Putamen (tissue), 1 donor: ENCODE measurements at regions not wholly inside any gene's neighbourhood (a gene's known extent, or its start where the extent isn't known, plus 50 kb on each side); places are given as distances from the start of the nearest gene placed in this dataset.
A peak's percentile ranks its signal among the peaks of the same experiment; 100 is the strongest.
"Not testable (repeated sequence)": the region's sequence is repeated elsewhere in the genome, so short reads cannot be mapped to it uniquely, and the experiment has no call there.

Experiments used
- DNase-seq: peaks from one replicate; pipeline ENCODE4 v3.0.0-alpha.2; 2016; ENCODE audit warnings: low spot score

GRCh38 chr9:33623658-33624586 lies 99.9 kb downstream of the ANKRD18B start:
- peak; percentile 60 for DNase-seq

DNA sequence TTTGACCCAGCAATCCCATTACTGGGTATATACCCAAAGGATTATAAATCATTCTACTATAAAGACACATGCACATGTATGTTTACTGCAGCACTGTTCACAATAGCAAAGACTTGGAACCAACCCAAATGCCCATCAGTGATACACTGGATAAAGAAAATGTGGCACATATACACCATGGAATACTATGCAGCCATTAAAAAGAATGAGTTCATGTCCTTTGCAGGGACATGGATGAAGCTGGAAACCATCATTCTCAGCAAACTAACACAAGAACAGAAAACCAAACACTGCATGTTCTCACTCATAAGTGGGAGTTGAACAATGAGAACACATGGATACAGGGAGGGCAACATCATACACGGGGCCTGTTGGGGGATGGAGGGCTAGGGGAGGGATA lies 104.3 kb downstream of the ANKRD18B start:
- DNase-seq: not testable (repeated sequence)

- no peak for DNase-seq
These were observed 104.9 kb downstream of the ANKRD18B start for GRCh38 chr9:33628865-33629410.

- DNase-seq: no peak
These were observed 109.6 kb downstream of the ANKRD18B start for GRCh38 chr9:33633636-33634035.

- no peak for DNase-seq
These were observed 113.8 kb downstream of the ANKRD18B start for GRCh38 chr9:33637881-33638280.

DNA sequence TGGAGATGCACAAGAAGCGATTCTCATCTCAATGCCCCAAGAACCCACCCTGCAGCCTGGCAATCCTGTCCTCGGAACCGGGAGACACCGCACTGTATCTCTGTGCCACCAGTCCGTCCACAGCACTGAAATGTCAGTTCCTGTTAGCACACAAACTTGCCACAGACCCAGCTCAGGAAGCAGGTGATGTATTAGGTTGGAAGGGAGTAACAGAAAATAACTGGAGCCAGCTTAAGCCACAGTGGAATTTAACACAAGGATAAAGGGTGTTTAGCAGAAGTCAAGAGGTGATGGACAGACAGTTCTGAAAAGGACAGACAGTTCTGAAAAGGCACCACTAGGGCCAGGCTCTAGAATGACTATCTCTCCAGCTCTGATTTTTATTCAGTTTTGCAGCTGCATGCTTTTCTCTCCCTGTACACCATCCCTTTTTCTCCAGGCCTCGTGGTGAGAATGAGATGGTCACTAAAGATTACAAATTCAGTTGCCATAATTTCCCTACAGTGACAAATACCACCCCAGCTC lies 114.4 kb downstream of the ANKRD18B start:
- DNase-seq: no peak

DNA sequence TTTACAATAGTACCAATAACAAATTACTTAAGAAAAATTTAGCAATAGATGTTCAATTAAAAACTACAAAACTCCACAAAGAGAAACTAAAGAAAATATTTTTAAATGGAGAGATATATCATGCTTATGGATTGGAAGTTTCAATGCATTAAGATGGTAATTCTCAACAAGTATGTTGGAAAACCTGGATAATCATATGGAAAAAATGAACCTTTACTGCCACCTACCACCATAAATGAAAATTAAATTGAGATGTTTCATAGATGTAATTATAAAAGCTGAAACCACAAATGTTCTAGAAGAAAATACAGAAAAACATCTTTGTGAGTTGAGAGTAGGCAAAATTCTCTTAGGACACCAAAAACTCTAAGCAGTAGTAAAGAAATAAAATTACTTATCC lies 121.7 kb downstream of the ANKRD18B start:
- no peak for DNase-seq

- DNase-seq: no peak
These were observed 125.4 kb downstream of the ANKRD18B start for GRCh38 chr9:33649463-33649862.

GRCh38 chr9:33651125-33651524 lies 127.1 kb downstream of the ANKRD18B start:
- no peak for DNase-seq

GRCh38 chr9:33659921-33660320 lies 135.4 kb upstream of the PRSS3 start:
- no peak for DNase-seq

GRCh38 chr9:33660772-33661171 lies 134.6 kb upstream of the PRSS3 start:
- DNase-seq: no peak

DNA sequence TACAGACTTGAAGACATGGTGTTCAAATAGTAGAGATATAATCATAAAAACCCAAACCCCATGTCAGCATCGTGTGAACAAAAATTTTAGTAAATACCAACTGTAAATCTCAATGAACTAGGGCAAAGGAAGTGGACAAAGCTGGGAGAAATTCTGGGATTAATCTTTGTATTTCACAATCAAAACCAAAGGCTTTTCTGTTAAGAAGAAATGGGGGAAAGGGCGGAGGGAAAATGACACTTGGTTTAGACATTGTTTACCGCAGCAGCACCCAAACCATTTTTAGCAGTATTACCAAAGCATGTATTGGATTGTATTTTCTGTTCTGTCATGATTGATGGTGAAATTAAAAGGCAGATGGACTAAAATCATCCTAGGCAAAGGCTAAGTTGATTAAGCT lies 134.2 kb upstream of the PRSS3 start:
- DNase-seq: no peak

GRCh38 chr9:33662871-33663270 lies 132.5 kb upstream of the PRSS3 start:
- no peak for DNase-seq

GRCh38 chr9:33676194-33676745 lies 119.1 kb upstream of the PRSS3 start:
- DNase-seq: not testable (repeated sequence)

GRCh38 chr9:33676746-33677505 lies 118.4 kb upstream of the PRSS3 start:
- DNase-seq: peak; percentile 71

DNA sequence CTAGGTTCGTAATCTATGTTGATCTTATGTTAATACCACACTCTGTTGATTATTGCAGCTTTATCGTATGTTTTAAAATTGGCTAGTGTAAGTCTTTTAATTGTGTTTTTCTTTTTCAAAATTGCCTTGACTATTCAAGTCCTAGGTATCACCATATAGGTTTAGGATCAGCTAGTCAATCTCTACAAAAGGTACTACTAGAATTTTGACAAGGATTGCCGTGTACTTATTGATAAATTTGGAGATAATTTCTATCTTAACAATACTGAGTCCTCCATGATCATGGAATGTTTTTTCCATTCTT lies 117.9 kb upstream of the PRSS3 start:
- no peak for DNase-seq

GRCh38 chr9:33677961-33678360 lies 117.4 kb upstream of the PRSS3 start:
- DNase-seq: no peak

DNA sequence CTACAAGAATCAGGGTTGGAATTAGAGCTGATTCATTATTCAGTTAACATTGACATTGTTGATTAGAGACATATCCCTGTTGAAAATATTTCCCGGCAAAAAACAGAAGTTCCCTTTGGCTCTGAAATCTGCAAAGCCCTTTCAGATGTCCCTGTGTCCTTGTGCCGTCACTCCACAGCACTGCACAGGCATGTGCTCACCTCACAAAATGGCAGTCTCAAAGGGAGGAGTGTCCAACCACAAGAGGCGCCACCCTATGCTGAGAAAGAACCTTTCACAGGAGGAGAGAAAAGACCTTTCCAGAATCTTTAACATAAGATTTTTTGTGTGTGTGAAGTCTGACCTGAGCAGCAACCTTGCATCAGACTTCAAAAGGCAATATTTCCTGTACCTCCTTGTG lies 112.8 kb upstream of the PRSS3 start:
- DNase-seq: no peak

GRCh38 chr9:33684831-33685230 lies 110.5 kb upstream of the PRSS3 start:
- DNase-seq: no peak

DNA sequence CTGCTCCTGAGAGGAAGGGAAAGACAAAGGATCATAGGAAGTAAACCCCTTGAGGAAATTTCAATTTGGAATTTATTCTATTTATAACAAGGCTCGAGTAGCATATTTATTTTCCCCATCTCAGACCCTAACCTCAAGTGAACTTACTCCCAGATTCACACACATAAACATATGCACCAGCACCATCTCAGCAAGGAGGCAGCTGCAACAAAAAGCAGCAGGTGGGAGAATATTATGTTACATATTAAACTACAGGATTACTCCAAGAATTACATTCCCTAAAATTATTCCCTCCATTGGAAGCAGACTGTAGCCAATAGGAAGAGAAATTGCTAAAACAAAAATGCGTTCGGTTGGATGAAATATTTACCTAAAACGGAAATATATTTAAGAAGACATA lies 108.4 kb upstream of the PRSS3 start:
- no peak for DNase-seq

GRCh38 chr9:33687779-33688178 lies 107.6 kb upstream of the PRSS3 start:
- no peak for DNase-seq

DNA sequence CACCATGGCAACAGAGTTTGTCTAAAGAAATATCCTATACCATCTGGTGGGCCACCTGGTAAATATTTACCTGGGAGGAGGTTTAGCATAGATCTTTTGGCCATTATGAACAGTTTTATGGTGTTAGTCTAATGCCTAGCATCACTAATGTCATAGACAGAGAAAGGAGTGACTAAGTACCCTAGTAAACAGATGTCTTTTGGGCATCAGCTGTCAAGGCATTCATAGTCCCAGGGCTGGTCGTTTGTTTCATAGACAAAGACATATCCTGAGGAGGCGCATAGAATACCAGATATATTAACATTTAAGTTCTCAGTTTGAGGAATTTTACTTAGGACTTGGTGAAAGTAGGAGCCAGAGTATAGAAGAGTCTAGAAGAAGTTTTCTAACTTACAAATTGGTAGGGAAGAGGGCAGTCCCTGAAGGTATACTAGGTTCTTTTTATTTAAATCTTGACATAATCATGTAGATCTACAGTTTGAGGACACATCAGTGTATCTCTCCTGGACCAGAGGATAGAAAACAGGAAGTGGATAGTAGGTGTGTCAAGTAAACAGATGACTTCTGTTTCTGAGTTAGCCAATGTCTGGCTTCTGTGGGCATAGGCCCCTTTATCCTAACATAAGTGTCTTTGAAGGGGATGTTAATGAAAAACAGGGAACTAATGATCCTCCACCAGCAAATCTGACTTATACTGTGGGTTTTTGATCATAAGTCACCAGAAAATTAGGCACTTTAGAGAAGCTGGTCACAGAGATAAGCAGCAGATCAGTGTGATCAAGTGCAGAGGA lies 105.0 kb upstream of the PRSS3 start:
- no peak for DNase-seq
